ENCODE measurements at regions not wholly inside any gene's neighbourhood (a gene's known extent, or its start where the extent isn't known, plus 50 kb on each side); places are given as distances from the start of the nearest gene placed in this dataset.

DNA sequence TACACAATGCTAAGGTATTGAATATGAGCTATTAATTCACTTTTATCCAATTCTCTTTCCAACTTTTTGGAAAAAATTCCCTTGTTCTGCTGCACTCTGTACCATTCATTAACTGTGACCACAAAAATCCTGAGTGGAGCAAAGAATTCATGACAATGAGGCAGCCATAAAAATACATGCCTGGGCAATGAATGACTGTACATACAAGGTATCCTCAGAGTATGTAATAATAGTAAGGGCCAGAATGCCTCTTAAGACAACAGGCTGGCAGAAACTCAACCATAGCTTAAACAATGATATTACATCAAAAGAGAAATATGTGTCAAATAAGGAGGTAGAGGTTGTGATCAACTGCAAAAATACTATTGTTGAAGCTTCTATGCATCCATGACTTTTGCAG lies 74.7 kb upstream of the CA10 start:
- no peak for TF ChIP-seq POLR2AphosphoS5 (IDR thresholded peaks at IDR 0.05; ENCODE audit: low read depth, low read length)
- TF ChIP-seq, protein P1, sequence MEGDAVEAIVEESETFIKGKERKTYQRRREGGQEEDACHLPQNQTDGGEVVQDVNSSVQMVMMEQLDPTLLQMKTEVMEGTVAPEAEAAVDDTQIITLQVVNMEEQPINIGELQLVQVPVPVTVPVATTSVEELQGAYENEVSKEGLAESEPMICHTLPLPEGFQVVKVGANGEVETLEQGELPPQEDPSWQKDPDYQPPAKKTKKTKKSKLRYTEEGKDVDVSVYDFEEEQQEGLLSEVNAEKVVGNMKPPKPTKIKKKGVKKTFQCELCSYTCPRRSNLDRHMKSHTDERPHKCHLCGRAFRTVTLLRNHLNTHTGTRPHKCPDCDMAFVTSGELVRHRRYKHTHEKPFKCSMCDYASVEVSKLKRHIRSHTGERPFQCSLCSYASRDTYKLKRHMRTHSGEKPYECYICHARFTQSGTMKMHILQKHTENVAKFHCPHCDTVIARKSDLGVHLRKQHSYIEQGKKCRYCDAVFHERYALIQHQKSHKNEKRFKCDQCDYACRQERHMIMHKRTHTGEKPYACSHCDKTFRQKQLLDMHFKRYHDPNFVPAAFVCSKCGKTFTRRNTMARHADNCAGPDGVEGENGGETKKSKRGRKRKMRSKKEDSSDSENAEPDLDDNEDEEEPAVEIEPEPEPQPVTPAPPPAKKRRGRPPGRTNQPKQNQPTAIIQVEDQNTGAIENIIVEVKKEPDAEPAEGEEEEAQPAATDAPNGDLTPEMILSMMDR (IDR thresholded peaks at IDR 0.05): no peak
- TF ChIP-seq, protein P2, sequence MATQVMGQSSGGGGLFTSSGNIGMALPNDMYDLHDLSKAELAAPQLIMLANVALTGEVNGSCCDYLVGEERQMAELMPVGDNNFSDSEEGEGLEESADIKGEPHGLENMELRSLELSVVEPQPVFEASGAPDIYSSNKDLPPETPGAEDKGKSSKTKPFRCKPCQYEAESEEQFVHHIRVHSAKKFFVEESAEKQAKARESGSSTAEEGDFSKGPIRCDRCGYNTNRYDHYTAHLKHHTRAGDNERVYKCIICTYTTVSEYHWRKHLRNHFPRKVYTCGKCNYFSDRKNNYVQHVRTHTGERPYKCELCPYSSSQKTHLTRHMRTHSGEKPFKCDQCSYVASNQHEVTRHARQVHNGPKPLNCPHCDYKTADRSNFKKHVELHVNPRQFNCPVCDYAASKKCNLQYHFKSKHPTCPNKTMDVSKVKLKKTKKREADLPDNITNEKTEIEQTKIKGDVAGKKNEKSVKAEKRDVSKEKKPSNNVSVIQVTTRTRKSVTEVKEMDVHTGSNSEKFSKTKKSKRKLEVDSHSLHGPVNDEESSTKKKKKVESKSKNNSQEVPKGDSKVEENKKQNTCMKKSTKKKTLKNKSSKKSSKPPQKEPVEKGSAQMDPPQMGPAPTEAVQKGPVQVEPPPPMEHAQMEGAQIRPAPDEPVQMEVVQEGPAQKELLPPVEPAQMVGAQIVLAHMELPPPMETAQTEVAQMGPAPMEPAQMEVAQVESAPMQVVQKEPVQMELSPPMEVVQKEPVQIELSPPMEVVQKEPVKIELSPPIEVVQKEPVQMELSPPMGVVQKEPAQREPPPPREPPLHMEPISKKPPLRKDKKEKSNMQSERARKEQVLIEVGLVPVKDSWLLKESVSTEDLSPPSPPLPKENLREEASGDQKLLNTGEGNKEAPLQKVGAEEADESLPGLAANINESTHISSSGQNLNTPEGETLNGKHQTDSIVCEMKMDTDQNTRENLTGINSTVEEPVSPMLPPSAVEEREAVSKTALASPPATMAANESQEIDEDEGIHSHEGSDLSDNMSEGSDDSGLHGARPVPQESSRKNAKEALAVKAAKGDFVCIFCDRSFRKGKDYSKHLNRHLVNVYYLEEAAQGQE (IDR thresholded peaks at IDR 0.05; ENCODE audit: insufficient read depth in 1 of 2, low read depth in 2 of 2, low read length in 1 of 2): no peak
- no peak for TF ChIP-seq TCF7L2 (IDR thresholded peaks at IDR 0.05; ENCODE audit: low read depth, low read length)
- no peak for TF ChIP-seq SIN3A (IDR thresholded peaks at IDR 0.05; ENCODE audit: borderline replicate concordance, insufficient read depth, low read depth, low read length)

Measured in Panc1 (cell line).